GM12874 (cell line): ENCODE measurements at regions not wholly inside any gene's neighbourhood (a gene's known extent, or its start where the extent isn't known, plus 50 kb on each side); places are given as distances from the start of the nearest gene placed in this dataset.

Source experiments
- CTCF ChIP-seq: IDR thresholded peaks from 2 replicates; pipeline ENCODE4 v1.5.1; 2011; ENCODE audit warnings: low read depth, mild to moderate bottlenecking, control low read depth, low read length, moderate library complexity; ENCODE audit not compliant: insufficient read depth

GRCh38 chr6:71544028-71544427, 255.4 kb downstream of the OGFRL1 start:
- TF ChIP-seq CTCF = no peak

- no peak for TF ChIP-seq CTCF
Measured at GRCh38 chr6:71544906-71545305, 256.3 kb downstream of the OGFRL1 start.

- TF ChIP-seq CTCF = no peak
Measured at GRCh38 chr6:71545905-71546304, 257.3 kb downstream of the OGFRL1 start.

- no peak for TF ChIP-seq CTCF
Measured at GRCh38 chr6:71551798-71552197, 263.2 kb downstream of the OGFRL1 start.

GRCh38 chr6:71556141-71556540, 267.5 kb downstream of the OGFRL1 start:
- no peak for TF ChIP-seq CTCF

- no peak for TF ChIP-seq CTCF
Measured at GRCh38 chr6:71558974-71559373, 270.4 kb downstream of the OGFRL1 start.

GRCh38 chr6:71567562-71567961, 279.0 kb downstream of the OGFRL1 start:
- no peak for TF ChIP-seq CTCF

GRCh38 chr6:71577766-71578165, 289.2 kb downstream of the OGFRL1 start:
- TF ChIP-seq CTCF = no peak
